ENCODE measurements at regions not wholly inside any gene's neighbourhood (a gene's known extent, or its start where the extent isn't known, plus 50 kb on each side); places are given as distances from the start of the nearest gene placed in this dataset.

DNA sequence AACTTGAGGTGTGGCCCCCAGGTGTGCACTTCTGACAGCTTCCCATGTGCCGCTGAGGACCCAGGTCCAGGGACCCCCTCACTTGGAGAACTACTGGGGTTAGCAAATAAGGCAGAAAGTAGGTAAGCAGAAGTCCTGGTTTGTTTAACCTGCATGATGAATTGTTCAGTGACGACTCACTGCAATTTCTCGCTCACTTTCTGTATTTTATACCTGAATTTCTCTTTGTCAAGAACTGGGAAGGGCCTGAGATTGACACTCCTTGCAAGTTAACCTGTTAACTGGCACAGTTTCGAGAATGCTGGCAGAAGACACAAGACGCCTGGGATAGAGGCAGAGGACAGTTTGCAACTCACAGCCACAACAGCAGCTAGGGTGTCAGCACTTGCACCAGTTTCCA is 164.5 kb upstream of the NCK2 start:
- Mint-ChIP-seq H3K4me1 (peaks cover 37% of the 10 kb centered on the region), H3K27ac (no peak overlapping the region), H3K36me3 (peaks cover 2% of the 10 kb centered on the region), H3K9me3 (no peaks in the 10 kb centered on the region), H3K27me3 (no peaks in the 10 kb centered on the region), H3K4me3 (no peak overlapping the region)
- no peak for DNase-seq

DNA sequence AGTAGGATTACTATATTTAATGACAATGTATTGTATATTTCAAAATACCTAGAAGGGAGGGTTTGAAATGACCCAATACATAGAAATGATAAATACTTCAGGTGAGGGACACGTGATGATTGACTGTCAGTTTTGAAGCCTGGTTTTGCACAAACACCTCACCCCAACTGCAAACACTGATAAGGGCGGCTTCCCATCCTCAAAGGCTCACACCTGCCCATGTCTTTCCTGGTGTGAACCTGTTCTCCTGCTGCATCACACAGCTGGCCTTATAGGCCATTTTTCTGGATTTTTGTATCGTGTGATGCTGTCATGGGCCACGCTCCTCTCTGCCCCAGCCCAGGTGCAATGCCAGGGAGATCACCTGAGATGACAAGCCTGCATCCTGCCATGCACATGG is 166.5 kb upstream of the NCK2 start:
- Mint-ChIP-seq H3K4me1 (peaks cover 19% of the 10 kb centered on the region), H3K27me3 (no peaks in the 10 kb centered on the region), H3K27ac (no peak overlapping the region), H3K9me3 (no peaks in the 10 kb centered on the region), H3K4me3 (no peak overlapping the region), H3K36me3 (no peaks in the 10 kb centered on the region)
- DNase-seq, result no peak

DNA sequence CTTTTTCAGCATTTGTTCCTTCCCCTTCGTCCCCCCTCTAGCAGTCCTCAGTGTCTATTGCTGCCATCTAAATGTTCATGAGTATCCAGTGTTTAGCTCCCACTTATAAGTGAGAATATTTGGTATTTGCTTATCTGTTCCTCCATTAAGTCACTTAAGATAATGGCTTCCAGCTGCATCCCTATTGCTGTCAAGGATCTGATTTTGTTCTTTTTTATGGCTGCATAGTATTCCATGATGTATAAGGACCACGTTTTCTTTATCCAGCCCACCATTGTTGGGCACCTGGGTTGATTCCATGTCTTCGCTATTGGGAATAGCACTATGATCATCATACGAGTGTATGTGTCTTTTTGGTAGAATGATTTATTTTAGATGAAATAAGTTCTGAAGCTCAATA is 166.9 kb upstream of the NCK2 start:
- Mint-ChIP-seq H3K27me3 (no peaks in the 10 kb centered on the region), H3K27ac (no peak overlapping the region)

DNA sequence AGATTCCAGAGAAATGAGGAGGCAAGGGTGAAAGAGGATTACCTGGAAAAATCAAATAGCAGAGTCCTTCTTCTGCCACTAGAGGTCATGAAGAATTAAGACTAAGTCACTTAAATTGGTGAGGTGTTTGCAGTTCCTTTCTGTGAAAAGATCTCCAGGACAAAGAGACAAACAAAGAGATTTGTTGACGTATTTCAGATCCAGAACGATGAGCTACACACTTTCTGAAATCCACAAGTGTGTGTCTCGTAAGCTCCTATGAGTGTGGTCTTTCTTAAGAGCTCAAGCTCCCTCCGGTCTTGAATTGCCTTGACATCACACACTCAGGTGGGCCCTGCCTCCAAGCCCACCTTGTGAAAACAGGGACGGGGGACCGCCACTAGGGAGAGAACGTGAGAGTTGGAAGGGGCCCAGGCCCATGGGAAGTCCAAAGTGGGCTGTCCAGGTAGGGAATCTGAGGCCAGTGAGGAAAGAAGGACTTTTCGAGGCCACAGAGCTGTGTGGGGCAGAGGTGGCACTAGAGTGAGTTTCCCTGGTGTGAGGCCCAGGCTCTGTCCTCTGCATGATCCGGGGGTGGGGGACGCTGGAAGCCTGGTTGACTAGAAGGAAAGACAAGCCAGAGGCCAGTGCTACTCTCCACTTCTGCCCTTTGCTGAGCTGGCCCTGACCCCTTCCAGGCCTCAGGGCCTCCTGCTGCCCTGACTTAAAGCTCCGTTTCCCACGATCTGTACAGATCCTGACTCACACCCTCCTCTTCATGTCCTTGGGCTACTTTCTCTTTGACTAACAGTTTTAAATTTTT is 168.1 kb upstream of the NCK2 start:
- Mint-ChIP-seq H3K9me3 (no peaks in the 10 kb centered on the region), H3K4me1 (peaks cover 16% of the 10 kb centered on the region), H3K27ac (peak overlapping the region; percentile 80), H3K4me3 (no peak overlapping the region), H3K27me3 (no peaks in the 10 kb centered on the region), H3K36me3 (no peaks in the 10 kb centered on the region)
- no peak for DNase-seq

More for the DNA sequence above, 166.9 kb upstream of the NCK2 start:
- no peak overlapping the region for H3K4me3 Mint-ChIP-seq
- H3K36me3 Mint-ChIP-seq, result no peaks in the 10 kb centered on the region
- no peaks in the 10 kb centered on the region for H3K9me3 Mint-ChIP-seq
- peaks cover 16% of the 10 kb centered on the region for H3K4me1 Mint-ChIP-seq
- DNase-seq, result no peak

DNA sequence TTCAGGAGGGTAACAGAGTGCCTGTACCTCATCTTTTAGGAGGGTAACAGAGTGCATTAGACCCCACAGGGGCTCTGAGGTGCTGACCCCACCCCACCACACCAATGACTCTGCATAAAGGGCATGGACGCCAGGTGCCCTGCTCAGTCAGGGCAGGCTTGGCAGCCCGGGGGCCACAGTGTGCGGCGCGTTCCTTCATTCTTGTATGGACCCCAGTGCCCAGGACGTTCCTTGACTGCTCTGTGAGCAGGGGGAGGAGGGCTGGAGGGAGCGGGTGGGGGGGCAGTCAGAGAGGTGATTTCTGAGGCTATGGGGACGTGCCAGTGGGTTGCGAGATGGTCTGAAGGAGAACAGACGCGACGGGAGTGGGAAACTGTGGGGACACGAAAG is 168.7 kb upstream of the NCK2 start:
- no peak overlapping the region for H3K4me3 Mint-ChIP-seq
- no peak for DNase-seq
- no peaks in the 10 kb centered on the region for H3K27me3 Mint-ChIP-seq
- no peaks in the 10 kb centered on the region for H3K36me3 Mint-ChIP-seq
- no peak overlapping the region for H3K27ac Mint-ChIP-seq
- H3K4me1 Mint-ChIP-seq, result peaks cover 15% of the 10 kb centered on the region
- no peaks in the 10 kb centered on the region for H3K9me3 Mint-ChIP-seq

DNA sequence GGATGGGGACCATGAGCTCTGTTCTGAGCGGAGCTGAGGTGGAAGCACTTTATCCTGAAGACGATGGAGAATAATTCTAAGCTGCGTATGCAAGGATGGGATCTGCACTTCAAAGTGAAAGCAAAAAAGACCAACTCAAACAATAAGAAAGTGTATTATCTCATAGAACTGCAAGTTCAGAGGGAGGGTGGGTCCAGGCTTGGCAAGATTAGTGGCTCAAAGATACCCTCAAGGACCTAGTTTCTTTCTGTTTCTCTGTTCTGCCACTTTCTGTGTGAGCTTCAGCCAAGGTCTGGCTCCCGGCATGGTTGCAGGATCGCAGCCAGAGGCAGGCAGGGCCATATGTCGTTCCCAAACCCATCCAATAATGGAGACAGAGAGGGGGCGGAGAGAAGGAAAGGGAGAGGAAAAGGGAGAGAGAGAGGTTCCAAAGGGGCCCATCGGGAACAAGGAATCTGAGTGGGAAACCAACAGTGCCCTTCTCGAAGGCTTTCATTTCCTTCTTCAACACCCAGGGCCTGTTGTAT is 169.2 kb upstream of the NCK2 start:
- Mint-ChIP-seq H3K27ac (no peak overlapping the region), H3K27me3 (no peaks in the 10 kb centered on the region), H3K36me3 (no peaks in the 10 kb centered on the region), H3K4me1 (peaks cover 15% of the 10 kb centered on the region), H3K9me3 (no peaks in the 10 kb centered on the region), H3K4me3 (no peak overlapping the region)
- DNase-seq, result no peak

DNA sequence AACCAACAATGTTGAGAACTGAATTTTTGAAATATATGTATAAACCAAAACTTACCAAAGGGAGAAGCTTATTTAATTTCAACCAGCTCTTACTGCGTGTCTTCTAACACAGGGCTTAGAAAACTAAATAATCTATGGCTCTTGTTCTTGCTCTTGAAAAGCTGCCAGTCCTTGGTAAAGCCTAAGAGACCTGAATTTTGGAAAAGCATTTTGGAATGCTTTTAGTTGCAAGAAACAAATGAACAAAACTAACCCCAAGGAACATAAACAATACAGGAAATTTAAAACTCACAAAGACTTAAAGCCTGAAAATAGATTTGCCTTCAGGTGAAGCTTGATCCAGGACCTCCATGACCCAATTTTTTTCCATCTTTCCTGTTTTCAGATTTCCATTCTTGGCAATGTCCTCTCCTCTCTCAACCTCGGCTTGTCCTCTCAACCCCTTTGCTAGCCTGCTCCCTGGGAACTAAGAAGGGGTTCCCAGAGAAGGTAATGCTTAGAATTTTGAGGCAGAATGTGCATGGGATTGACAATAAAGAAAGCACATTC is 169.8 kb upstream of the NCK2 start:
- DNase-seq, result no peak
- no peaks in the 10 kb centered on the region for H3K36me3 Mint-ChIP-seq
- H3K4me1 Mint-ChIP-seq, result peaks cover 15% of the 10 kb centered on the region
- H3K27me3 Mint-ChIP-seq, result no peaks in the 10 kb centered on the region
- no peaks in the 10 kb centered on the region for H3K9me3 Mint-ChIP-seq
- H3K4me3 Mint-ChIP-seq, result no peak overlapping the region
- no peak overlapping the region for H3K27ac Mint-ChIP-seq

DNA sequence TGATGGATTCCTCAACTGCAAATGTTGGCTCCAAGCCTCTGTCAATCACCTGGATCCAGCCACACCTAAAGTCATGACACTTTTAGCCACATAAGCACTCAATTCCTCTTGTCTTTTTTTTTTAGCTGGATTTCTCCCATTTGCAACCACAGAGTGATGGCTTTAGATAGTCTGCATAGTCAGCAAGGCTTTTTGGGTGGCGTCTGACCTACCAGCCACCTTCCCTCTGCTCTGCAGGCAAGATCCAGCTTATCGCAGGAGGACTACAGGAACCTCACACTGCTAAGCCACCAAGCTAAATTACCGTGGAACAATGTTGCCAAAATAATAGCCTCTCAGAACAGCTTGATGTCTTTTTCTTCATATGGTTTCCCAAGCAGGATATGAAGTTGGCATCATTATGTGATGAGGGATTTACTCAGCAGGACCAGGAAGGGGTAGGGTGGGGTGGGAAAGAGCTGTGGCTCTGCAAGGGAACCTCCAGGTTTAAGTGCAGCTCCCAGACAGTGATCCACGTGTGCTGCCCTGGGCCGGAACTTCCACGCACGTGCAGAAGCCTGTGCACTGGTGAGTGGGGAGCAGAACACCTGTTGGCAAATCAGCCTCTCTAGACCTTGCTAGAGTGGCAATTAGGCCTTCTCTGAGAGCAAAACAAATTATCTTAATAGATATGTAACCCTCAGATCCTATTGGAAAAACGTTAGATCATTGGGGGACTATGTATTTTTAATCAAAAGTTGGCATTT is 170.6 kb upstream of the NCK2 start:
- Mint-ChIP-seq H3K27ac (no peak overlapping the region), H3K4me3 (no peak overlapping the region)

DNA sequence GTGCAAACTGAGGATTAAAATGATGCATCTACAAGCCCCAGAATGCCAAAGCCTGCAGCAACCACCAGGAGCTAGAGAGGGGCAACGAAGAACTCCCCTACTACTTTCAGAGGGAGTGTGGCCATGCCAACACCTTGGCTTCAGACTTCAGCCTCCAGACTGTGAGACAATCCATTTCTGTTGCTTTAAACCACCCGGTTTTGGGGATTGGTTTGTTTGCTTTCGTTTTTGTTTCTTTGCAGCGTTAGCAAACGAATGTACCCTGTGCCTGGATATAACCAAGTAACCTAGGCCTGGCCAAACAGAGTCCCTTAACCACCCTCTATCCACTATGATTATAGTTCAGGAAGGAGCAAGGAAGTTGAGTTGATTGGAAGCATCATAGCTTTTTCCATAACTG is 171.2 kb upstream of the NCK2 start:
- no peak overlapping the region for H3K27ac Mint-ChIP-seq
- H3K4me3 Mint-ChIP-seq, result no peak overlapping the region
- no peaks in the 10 kb centered on the region for H3K27me3 Mint-ChIP-seq
- peaks cover 16% of the 10 kb centered on the region for H3K4me1 Mint-ChIP-seq
- DNase-seq, result no peak
- H3K9me3 Mint-ChIP-seq, result no peaks in the 10 kb centered on the region
- H3K36me3 Mint-ChIP-seq, result no peaks in the 10 kb centered on the region

More for the DNA sequence above, 170.6 kb upstream of the NCK2 start:
- H3K27me3 Mint-ChIP-seq, result no peaks in the 10 kb centered on the region
- no peaks in the 10 kb centered on the region for H3K36me3 Mint-ChIP-seq
- no peak for DNase-seq
- H3K4me1 Mint-ChIP-seq, result peaks cover 15% of the 10 kb centered on the region
- H3K9me3 Mint-ChIP-seq, result no peaks in the 10 kb centered on the region

DNA sequence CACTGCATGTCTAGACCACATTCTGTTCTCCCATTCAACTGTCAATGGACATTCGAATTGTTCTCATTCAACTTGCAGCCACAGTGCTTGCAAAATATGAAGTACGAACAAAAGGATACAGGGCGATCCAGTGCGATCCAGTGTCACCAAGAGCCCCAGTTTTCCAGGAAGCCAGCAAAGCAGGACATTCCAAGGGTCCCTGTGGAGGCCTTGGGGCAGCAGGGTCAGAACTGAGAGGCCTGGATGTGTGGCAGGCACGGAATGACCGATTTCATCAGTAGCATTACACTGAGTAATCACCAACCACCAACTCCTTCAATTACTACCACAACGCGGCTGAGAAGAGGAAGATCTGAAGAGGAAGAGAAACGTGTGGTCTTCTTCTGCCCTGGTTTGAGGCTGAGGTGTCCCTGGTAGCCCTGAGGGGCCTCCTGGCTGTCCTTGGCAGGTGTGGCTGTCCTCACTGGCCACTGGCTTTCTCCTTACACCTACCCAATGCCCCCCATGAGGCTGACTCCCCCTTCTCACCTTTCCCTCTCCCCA is 172.7 kb upstream of the FHL2 start:
- H3K4me1 Mint-ChIP-seq, result peaks cover 19% of the 10 kb centered on the region
- H3K27ac Mint-ChIP-seq, result no peak overlapping the region
- H3K36me3 Mint-ChIP-seq, result no peaks in the 10 kb centered on the region
- no peaks in the 10 kb centered on the region for H3K9me3 Mint-ChIP-seq
- H3K27me3 Mint-ChIP-seq, result no peaks in the 10 kb centered on the region
- no peak for DNase-seq
- no peak overlapping the region for H3K4me3 Mint-ChIP-seq

DNA sequence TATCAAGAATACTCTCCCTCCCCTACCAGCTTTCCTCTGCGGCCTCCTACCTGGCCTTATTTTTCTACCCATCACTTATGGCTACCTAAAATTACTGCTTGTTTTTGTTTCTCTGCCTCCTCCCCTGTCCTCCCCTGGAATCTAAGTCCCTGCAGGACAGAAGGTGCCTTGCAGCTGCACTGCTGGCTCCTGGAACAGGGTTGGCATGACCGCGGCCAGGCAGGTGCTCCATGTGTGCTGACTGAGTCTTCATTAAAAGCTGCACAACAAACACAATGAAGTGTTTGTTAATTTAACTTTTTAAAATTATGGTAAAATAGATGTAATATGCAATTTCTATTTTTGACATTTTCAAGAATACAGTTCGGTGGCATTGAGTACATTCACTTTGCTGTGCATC is 171.9 kb upstream of the FHL2 start:
- DNase-seq, result no peak
- Mint-ChIP-seq H3K36me3 (no peaks in the 10 kb centered on the region), H3K4me3 (no peak overlapping the region), H3K27me3 (no peaks in the 10 kb centered on the region), H3K4me1 (peaks cover 16% of the 10 kb centered on the region), H3K9me3 (no peaks in the 10 kb centered on the region), H3K27ac (no peak overlapping the region)

DNA sequence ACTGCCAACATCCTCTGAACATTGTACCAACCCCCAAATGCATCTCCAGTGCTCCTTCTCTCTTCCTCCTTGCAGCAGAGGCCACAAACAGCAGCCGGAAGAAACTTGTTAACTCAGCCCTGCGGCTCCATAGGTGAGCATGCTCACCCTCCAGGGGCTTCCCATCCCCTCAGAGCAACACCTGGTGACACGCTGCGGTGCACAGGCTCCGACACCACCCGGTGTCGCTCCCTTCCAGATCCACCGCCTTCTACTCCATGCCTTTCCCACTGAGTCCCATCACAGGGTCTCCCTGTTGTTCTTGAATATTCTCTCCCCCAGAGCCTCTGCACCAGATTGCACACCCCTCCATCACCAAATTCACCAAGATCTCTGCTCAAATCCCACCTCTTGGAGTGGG is 171.5 kb upstream of the FHL2 start:
- H3K9me3 Mint-ChIP-seq, result no peaks in the 10 kb centered on the region
- H3K4me3 Mint-ChIP-seq, result no peak overlapping the region
- no peak for DNase-seq
- peaks cover 12% of the 10 kb centered on the region for H3K4me1 Mint-ChIP-seq
- H3K27me3 Mint-ChIP-seq, result no peaks in the 10 kb centered on the region
- H3K27ac Mint-ChIP-seq, result no peak overlapping the region
- H3K36me3 Mint-ChIP-seq, result no peaks in the 10 kb centered on the region

DNA sequence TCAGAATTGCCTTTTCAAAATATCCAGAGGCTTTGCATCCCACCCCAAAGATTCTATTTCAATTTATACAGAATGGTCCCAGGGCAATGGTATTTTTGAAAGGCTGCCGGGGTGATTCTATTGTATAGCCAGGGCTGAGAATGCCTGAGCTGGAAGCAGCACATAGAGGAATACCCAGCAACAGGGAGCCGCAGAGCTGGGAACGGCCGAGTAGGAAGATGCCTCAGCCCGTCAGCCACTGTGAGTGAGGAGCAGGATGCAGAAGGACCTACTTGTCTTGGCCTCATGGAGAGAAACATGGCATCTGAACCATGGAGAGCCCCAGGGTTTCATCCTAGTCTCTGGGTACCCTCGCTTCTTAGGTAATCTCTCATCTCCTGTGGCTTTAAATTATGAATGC is 170.8 kb upstream of the FHL2 start:
- no peak overlapping the region for H3K4me3 Mint-ChIP-seq
- no peak for DNase-seq
- H3K27ac Mint-ChIP-seq, result no peak overlapping the region
- H3K9me3 Mint-ChIP-seq, result no peaks in the 10 kb centered on the region
- no peaks in the 10 kb centered on the region for H3K36me3 Mint-ChIP-seq
- no peaks in the 10 kb centered on the region for H3K27me3 Mint-ChIP-seq
- H3K4me1 Mint-ChIP-seq, result peaks cover 11% of the 10 kb centered on the region

DNA sequence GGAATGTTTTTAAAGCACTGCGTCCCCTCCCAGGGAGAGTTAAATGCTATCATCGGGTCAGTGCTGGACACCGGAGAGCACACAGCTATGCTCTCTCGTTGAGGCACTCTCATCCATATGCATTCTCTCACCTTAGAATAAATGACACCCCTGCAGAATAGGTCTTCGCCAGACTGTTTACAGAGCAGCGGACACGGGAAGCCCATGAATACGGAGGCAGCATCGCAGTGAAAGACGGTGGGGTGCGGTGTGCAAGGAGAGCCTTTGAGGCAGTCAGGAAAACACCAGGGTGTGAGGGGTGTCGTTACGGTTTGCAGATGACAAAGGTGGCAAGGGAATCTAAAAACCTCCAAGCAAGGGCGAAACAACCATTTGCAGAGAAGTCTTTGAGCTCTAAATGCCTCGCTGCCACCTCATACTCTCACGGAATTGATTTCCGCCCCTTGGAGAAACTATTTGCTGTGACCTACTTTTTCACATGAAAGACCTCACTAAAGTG is 169.2 kb upstream of the FHL2 start:
- DNase-seq, result no peak
- Mint-ChIP-seq H3K4me3 (peak overlapping the region; percentile 30), H3K9me3 (no peaks in the 10 kb centered on the region), H3K27me3 (no peaks in the 10 kb centered on the region), H3K4me1 (peaks cover 11% of the 10 kb centered on the region), H3K27ac (peak overlapping the region; percentile 2), H3K36me3 (no peaks in the 10 kb centered on the region)

All from activated naive CD8-positive, alpha-beta T cell treated with anti-CD3 and anti-CD28 coated beads for 36 hours (primary cell).